Loucy (cell line): ENCODE measurements at regions not wholly inside any gene's neighbourhood (a gene's known extent, or its start where the extent isn't known, plus 50 kb on each side); places are given as distances from the start of the nearest gene placed in this dataset.

ENCODE experiments used
- H2AFZ ChIP-seq: fragments of 200-600 bp; sonication (generic); 2 replicates; pipeline ENCODE4 v1.6.0; 2016; ENCODE audit warnings: antibody characterized with exemption, mild to moderate bottlenecking, low read length, moderate library complexity
- H3F3A ChIP-seq: fragments of 200-600 bp; 2 replicates; pipeline ENCODE4 v1.6.0; 2016; ENCODE audit warnings: antibody characterized with exemption, low read depth, mild to moderate bottlenecking
- H3K27me3 ChIP-seq: fragments of 200-600 bp; sonication (generic); 2 replicates; pipeline ENCODE4 v1.6.1; 2014; ENCODE audit warnings: low read length, mild to moderate bottlenecking; ENCODE audit not compliant: insufficient read depth, poor library complexity, severe bottlenecking
- H3K36me3 ChIP-seq: fragments of 200-600 bp; sonication (generic); 2 replicates; pipeline ENCODE4 v1.6.1; 2016; ENCODE audit warnings: low read length; ENCODE audit not compliant: insufficient read depth
- H3K4me1 ChIP-seq: fragments of 200-600 bp; sonication (generic); 2 replicates; pipeline ENCODE4 v1.5.1; 2014; ENCODE audit warnings: low read length, mild to moderate bottlenecking; ENCODE audit not compliant: insufficient read depth, poor library complexity, severe bottlenecking
- H3K4me2 ChIP-seq: fragments of 200-600 bp; sonication (generic); 2 replicates; pipeline ENCODE4 v1.6.0; 2014; ENCODE audit warnings: antibody characterized with exemption, low read length, low read depth, mild to moderate bottlenecking; ENCODE audit not compliant: poor library complexity, severe bottlenecking
- H3K4me3 ChIP-seq: fragments of 200-600 bp; sonication (generic); 2 replicates; pipeline ENCODE4 v1.5.1; 2014; ENCODE audit warnings: low read length, mild to moderate bottlenecking, mixed read lengths; ENCODE audit not compliant: poor library complexity, severe bottlenecking
- H3K79me2 ChIP-seq: fragments of 200-600 bp; sonication (generic); 2 replicates; pipeline ENCODE4 v1.6.1; 2014; ENCODE audit warnings: low read length; ENCODE audit not compliant: insufficient read depth
- H3K9ac ChIP-seq: fragments of 200-600 bp; sonication (generic); 2 replicates; pipeline ENCODE4 v1.6.0; 2014; ENCODE audit warnings: mild to moderate bottlenecking, low read depth, low read length, moderate library complexity; ENCODE audit not compliant: poor library complexity, severe bottlenecking
- H3K9me2 ChIP-seq: fragments of 200-600 bp; sonication (generic); replicated peaks from 2 replicates; pipeline ENCODE4 v1.6.1; 2016; ENCODE audit warnings: low read depth, low read length, mixed read lengths
- H3K9me3 ChIP-seq: fragments of 200-600 bp; sonication (generic); 2 replicates; pipeline ENCODE4 v1.6.1; 2014; ENCODE audit warnings: mild to moderate bottlenecking, antibody characterized with exemption, low read length, low read depth; ENCODE audit not compliant: insufficient read depth
- H4K20me1 ChIP-seq: fragments of 200-600 bp; sonication (generic); 2 replicates; pipeline ENCODE4 v1.6.0; 2014; ENCODE audit warnings: antibody characterized with exemption, low read length, mild to moderate bottlenecking; ENCODE audit not compliant: insufficient read depth, poor library complexity, severe bottlenecking
- CTCF ChIP-seq: fragments of 200-600 bp; sonication (generic); conservative IDR thresholded peaks from 2 replicates; pipeline ENCODE4 v1.5.1; 2014; ENCODE audit warnings: mild to moderate bottlenecking, antibody characterized with exemption, low read length
- EZH2phosphoT487 ChIP-seq: fragments of 200-600 bp; IDR thresholded peaks from 2 replicates; pipeline ENCODE4 v1.6.1; 2018; ENCODE audit warnings: antibody characterized with exemption, mild to moderate bottlenecking, moderate library complexity, borderline replicate concordance

- no peak overlapping the region for H3K9ac ChIP-seq
- H3K4me2 ChIP-seq, result no peak overlapping the region
- H3K79me2 ChIP-seq, result no peaks in the 10 kb centered on the region
- H3K36me3 ChIP-seq, result no peaks in the 10 kb centered on the region
- peaks cover 5% of the 10 kb centered on the region; the same call in 1 of the 2 replicates for H3K9me3 ChIP-seq
- no peaks in the 10 kb centered on the region for H3K27me3 ChIP-seq
- H3F3A ChIP-seq, result no peaks in the 10 kb centered on the region
- TF ChIP-seq CTCF (no peak), EZH2phosphoT487 (no peak)
- no peak overlapping the region for H3K4me3 ChIP-seq
- H4K20me1 ChIP-seq, result no peaks in the 10 kb centered on the region
- no peak overlapping the region for H2AFZ ChIP-seq
- H3K9me2 ChIP-seq, result no peaks in the 10 kb centered on the region
- no peaks in the 10 kb centered on the region for H3K4me1 ChIP-seq
These were observed 56.7 kb upstream of the BICD1 start for GRCh38 chr12:32049956-32050355.

- Histone ChIP-seq H4K20me1 (no peaks in the 10 kb centered on the region), H3F3A (no peaks in the 10 kb centered on the region), H3K4me2 (no peak overlapping the region), H2AFZ (no peak overlapping the region), H3K4me1 (no peaks in the 10 kb centered on the region), H3K79me2 (no peaks in the 10 kb centered on the region), H3K36me3 (no peaks in the 10 kb centered on the region), H3K9me3 (peaks cover 5% of the 10 kb centered on the region; the same call in 1 of the 2 replicates), H3K9me2 (no peaks in the 10 kb centered on the region), H3K27me3 (no peaks in the 10 kb centered on the region), H3K4me3 (no peak overlapping the region), H3K9ac (no peak overlapping the region)
- no peak for TF ChIP-seq EZH2phosphoT487
- TF ChIP-seq CTCF, result no peak
These were observed 55.0 kb upstream of the BICD1 start for GRCh38 chr12:32051511-32052211.

- H2AFZ ChIP-seq, result no peak overlapping the region
- TF ChIP-seq CTCF, result no peak
- TF ChIP-seq EZH2phosphoT487, result no peak
These were observed 54.4 kb upstream of the BICD1 start for GRCh38 chr12:32052212-32052713.

More at GRCh38 chr12:32052212-32052713, 54.4 kb upstream of the BICD1 start:
- no peaks in the 10 kb centered on the region for H3K27me3 ChIP-seq
- H3K4me3 ChIP-seq, result no peak overlapping the region
- no peaks in the 10 kb centered on the region for H4K20me1 ChIP-seq
- no peaks in the 10 kb centered on the region for H3K9me2 ChIP-seq
- H3K9me3 ChIP-seq, result peaks cover 5% of the 10 kb centered on the region; the same call in 1 of the 2 replicates
- no peaks in the 10 kb centered on the region for H3K79me2 ChIP-seq
- H3F3A ChIP-seq, result no peaks in the 10 kb centered on the region
- no peaks in the 10 kb centered on the region for H3K36me3 ChIP-seq
- no peaks in the 10 kb centered on the region for H3K4me1 ChIP-seq
- H3K4me2 ChIP-seq, result no peak overlapping the region
- no peak overlapping the region for H3K9ac ChIP-seq
